HEK293 (cell line): ENCODE measurements at regions not wholly inside any gene's neighbourhood (a gene's known extent, or its start where the extent isn't known, plus 50 kb on each side); places are given as distances from the start of the nearest gene placed in this dataset.

Source experiments
- CTCF ChIA-PET: fragments of 350-600 bp; formaldehyde crosslinking; extraction: SDS; loops from one replicate; lab custom pipeline; 2021; ENCODE audit warnings: antibody characterized with exemption; lab: Yijun Ruan, JAX
- POLR2A ChIA-PET: fragments of 300-600 bp; formaldehyde crosslinking; extraction: SDS; loops from one replicate; lab custom pipeline; 2020; ENCODE audit warnings: antibody characterized with exemption, inconsistent platforms; lab: Yijun Ruan, JAX
- H3K27ac ChIP-seq: fragments of 200-500 bp; sonication (Bioruptor generic); 2 replicates; pipeline ENCODE4 v1.5.1; 2014; ENCODE audit warnings: low read depth, low read length, control low read depth, inconsistent platforms; ENCODE audit errors: extremely low read depth
- H3K36me3 ChIP-seq, 2 experiments: fragments of 200-500 bp in 1 of 2; sonication (Bioruptor generic) in 1 of 2; 1 replicate in 1 of 2; 2 replicates in 1 of 2; pipeline ENCODE4 v1.5.1; 2014 to 2017; ENCODE audit warnings: inconsistent platforms in 2 of 2, low read length in 2 of 2; ENCODE audit not compliant: control insufficient read depth in 2 of 2, insufficient read depth in 1 of 2
- H3K4me1 ChIP-seq: fragments of 200-500 bp; sonication (Bioruptor generic); 2 replicates; pipeline ENCODE4 v1.5.1; 2014; ENCODE audit warnings: mild to moderate bottlenecking, low read length, inconsistent platforms; ENCODE audit not compliant: control insufficient read depth, insufficient read depth
- H3K4me3 ChIP-seq: 2 replicates; pipeline ENCODE4 v1.5.1; 2011; ENCODE audit warnings: low read depth, mild to moderate bottlenecking, control low read depth, low read length, moderate library complexity
- H3K9me3 ChIP-seq: fragments of 200-500 bp; sonication (Bioruptor generic); 2 replicates; pipeline ENCODE4 v1.5.1; 2014; ENCODE audit warnings: low read depth, low read length, inconsistent platforms; ENCODE audit not compliant: control insufficient read depth, insufficient read depth
- GLIS1 ChIP-seq: fragments of 450-650 bp; formaldehyde crosslinking; IDR thresholded peaks from 2 replicates; pipeline ENCODE4 v1.5.1; 2016; ENCODE audit warnings: missing biosample characterization, missing genetic modification characterization
- HOXD13 ChIP-seq: sonication (generic); formaldehyde crosslinking; IDR thresholded peaks from 2 replicates; pipeline ENCODE4 v1.8.0; 2022; ENCODE audit warnings: missing genetic modification reagents, borderline replicate concordance
- KLF16 ChIP-seq: fragments of 450-650 bp; formaldehyde crosslinking; IDR thresholded peaks from 2 replicates; pipeline ENCODE4 v1.5.1; 2017; ENCODE audit warnings: missing biosample characterization, missing genetic modification characterization
- KLF8 ChIP-seq: fragments of 450-650 bp; formaldehyde crosslinking; IDR thresholded peaks from 2 replicates; pipeline ENCODE4 v1.5.1; 2016; ENCODE audit warnings: missing biosample characterization, missing genetic modification characterization
- TCF7L2 ChIP-seq: IDR thresholded peaks from 2 replicates; pipeline ENCODE4 v1.6.1; 2011; ENCODE audit warnings: low read depth, mild to moderate bottlenecking, inconsistent platforms, low read length, moderate library complexity, borderline replicate concordance
- ZFP41 ChIP-seq: fragments of 450-650 bp; formaldehyde crosslinking; IDR thresholded peaks from 2 replicates; pipeline ENCODE4 v1.5.1; 2016; ENCODE audit warnings: missing biosample characterization, missing genetic modification characterization, borderline replicate concordance
- ZNF140 ChIP-seq: fragments of 450-650 bp; formaldehyde crosslinking; IDR thresholded peaks from 2 replicates; pipeline ENCODE4 v1.5.1; 2016; ENCODE audit warnings: missing biosample characterization, missing genetic modification characterization
- ZNF654 ChIP-seq: fragments of 450-650 bp; formaldehyde crosslinking; IDR thresholded peaks from 2 replicates; pipeline ENCODE4 v1.5.1; 2016; ENCODE audit warnings: low read depth, missing biosample characterization, missing genetic modification characterization
- ZNF664 ChIP-seq: fragments of 450-650 bp; formaldehyde crosslinking; IDR thresholded peaks from 2 replicates; pipeline ENCODE4 v1.5.1; 2016; ENCODE audit warnings: missing biosample characterization, missing genetic modification characterization
- ZNF747 ChIP-seq: fragments of 450-650 bp; formaldehyde crosslinking; IDR thresholded peaks from 2 replicates; pipeline ENCODE4 v1.5.1; 2016; ENCODE audit warnings: missing biosample characterization, missing genetic modification characterization
- ZNF777 ChIP-seq: fragments of 450-650 bp; formaldehyde crosslinking; IDR thresholded peaks from 2 replicates; pipeline ENCODE4 v1.5.1; 2017; ENCODE audit warnings: missing biosample characterization, missing genetic modification characterization, borderline replicate concordance
- ZNF792 ChIP-seq: fragments of 450-650 bp; formaldehyde crosslinking; IDR thresholded peaks from 2 replicates; pipeline ENCODE4 v1.5.1; 2016; ENCODE audit warnings: missing biosample characterization, missing genetic modification characterization
- ZSCAN23 ChIP-seq: fragments of 450-650 bp; formaldehyde crosslinking; IDR thresholded peaks from 2 replicates; pipeline ENCODE4 v1.5.1; 2016; ENCODE audit warnings: missing biosample characterization, missing genetic modification characterization
- TF ChIP-seq, protein P1 (sequence below): fragments of 450-650 bp; formaldehyde crosslinking; IDR thresholded peaks from 2 replicates; pipeline ENCODE4 v1.5.1; 2016; ENCODE audit warnings: missing biosample characterization, missing genetic modification characterization
- TF ChIP-seq, protein P2 (sequence below): fragments of 450-650 bp; formaldehyde crosslinking; IDR thresholded peaks from 2 replicates; pipeline ENCODE4 v1.5.1; 2016; ENCODE audit warnings: missing biosample characterization, missing genetic modification characterization
- TF ChIP-seq, protein P3 (sequence below): fragments of 450-650 bp; formaldehyde crosslinking; IDR thresholded peaks from 2 replicates; pipeline ENCODE4 v1.5.1; 2016; ENCODE audit warnings: missing biosample characterization, missing genetic modification characterization
- TF ChIP-seq, protein P4 (sequence below): fragments of 450-650 bp; formaldehyde crosslinking; IDR thresholded peaks from 2 replicates; pipeline ENCODE4 v1.5.1; 2016; ENCODE audit warnings: missing biosample characterization, missing genetic modification characterization, borderline replicate concordance

DNA sequence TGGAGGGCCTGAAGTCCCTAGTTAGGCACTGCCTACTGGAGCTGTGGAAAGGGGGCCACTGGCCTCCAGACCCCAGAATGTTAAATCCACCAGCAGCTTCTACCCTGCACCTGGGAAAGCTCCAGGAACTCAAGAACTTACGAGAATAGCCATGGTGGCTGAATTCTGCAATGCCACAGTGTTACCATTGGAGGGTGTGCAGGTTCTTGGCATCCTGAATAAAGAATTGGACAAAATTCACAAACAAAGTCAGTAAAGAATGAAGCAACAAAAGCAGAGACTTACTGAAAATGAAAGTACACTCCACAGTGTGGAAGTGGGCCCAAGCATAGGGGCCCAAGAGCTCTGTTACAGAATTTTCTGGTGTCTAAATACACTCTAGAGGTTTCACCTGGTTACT, 107.0 kb downstream of the PRDM9 start:
- Histone ChIP-seq H3K4me1 (no peaks in the 10 kb centered on the region), H3K9me3 (no peaks in the 10 kb centered on the region), H3K4me3 (no peak overlapping the region), H3K36me3 (no peaks in the 10 kb centered on the region), H3K27ac (no peak overlapping the region)
- ChIA-PET POLR2A (no interaction called here), CTCF (no interaction called here)
- TF ChIP-seq ZNF664 (tag by site-specific recombination) = no peak
- TF ChIP-seq ZSCAN23 = no peak
- TF ChIP-seq, protein P1, sequence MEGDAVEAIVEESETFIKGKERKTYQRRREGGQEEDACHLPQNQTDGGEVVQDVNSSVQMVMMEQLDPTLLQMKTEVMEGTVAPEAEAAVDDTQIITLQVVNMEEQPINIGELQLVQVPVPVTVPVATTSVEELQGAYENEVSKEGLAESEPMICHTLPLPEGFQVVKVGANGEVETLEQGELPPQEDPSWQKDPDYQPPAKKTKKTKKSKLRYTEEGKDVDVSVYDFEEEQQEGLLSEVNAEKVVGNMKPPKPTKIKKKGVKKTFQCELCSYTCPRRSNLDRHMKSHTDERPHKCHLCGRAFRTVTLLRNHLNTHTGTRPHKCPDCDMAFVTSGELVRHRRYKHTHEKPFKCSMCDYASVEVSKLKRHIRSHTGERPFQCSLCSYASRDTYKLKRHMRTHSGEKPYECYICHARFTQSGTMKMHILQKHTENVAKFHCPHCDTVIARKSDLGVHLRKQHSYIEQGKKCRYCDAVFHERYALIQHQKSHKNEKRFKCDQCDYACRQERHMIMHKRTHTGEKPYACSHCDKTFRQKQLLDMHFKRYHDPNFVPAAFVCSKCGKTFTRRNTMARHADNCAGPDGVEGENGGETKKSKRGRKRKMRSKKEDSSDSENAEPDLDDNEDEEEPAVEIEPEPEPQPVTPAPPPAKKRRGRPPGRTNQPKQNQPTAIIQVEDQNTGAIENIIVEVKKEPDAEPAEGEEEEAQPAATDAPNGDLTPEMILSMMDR (tag by site-specific recombination) = no peak
- TF ChIP-seq, protein P2, sequence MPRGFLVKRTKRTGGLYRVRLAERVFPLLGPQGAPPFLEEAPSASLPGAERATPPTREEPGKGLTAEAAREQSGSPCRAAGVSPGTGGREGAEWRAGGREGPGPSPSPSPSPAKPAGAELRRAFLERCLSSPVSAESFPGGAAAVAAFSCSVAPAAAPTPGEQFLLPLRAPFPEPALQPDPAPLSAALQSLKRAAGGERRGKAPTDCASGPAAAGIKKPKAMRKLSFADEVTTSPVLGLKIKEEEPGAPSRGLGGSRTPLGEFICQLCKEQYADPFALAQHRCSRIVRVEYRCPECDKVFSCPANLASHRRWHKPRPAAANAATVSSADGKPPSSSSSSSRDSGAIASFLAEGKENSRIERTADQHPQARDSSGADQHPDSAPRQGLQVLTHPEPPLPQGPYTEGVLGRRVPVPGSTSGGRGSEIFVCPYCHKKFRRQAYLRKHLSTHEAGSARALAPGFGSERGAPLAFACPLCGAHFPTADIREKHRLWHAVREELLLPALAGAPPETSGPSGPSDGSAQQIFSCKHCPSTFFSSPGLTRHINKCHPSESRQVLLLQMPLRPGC (tag by site-specific recombination) = no peak
- no peak for TF ChIP-seq TCF7L2
- no peak for TF ChIP-seq HOXD13 (CRISPR knock-in tag)

DNA sequence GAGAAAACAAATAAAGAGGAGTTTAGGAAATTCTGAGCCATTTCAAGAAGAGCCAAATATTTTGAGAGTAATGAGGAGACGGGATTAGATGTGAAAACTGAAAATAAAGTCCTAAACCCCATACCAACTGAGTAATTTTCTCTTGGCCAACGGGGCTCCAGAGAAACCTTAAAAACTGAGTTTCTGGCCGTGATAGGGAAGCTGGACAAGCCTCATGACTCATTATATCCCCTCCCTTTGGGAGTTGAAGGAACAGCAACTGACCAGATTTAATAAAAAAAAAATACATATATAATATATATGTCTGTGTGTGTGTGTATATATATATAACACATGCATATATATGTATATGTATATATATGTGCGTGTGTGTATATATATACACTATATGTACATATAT, 119.6 kb downstream of the PRDM9 start:
- POLR2A ChIA-PET = no interaction called here

More for the DNA sequence above, 119.6 kb downstream of the PRDM9 start:
- TF ChIP-seq ZNF777 (tag by site-specific recombination) = no peak
- TF ChIP-seq GLIS1 = no peak
- TF ChIP-seq, protein P3, sequence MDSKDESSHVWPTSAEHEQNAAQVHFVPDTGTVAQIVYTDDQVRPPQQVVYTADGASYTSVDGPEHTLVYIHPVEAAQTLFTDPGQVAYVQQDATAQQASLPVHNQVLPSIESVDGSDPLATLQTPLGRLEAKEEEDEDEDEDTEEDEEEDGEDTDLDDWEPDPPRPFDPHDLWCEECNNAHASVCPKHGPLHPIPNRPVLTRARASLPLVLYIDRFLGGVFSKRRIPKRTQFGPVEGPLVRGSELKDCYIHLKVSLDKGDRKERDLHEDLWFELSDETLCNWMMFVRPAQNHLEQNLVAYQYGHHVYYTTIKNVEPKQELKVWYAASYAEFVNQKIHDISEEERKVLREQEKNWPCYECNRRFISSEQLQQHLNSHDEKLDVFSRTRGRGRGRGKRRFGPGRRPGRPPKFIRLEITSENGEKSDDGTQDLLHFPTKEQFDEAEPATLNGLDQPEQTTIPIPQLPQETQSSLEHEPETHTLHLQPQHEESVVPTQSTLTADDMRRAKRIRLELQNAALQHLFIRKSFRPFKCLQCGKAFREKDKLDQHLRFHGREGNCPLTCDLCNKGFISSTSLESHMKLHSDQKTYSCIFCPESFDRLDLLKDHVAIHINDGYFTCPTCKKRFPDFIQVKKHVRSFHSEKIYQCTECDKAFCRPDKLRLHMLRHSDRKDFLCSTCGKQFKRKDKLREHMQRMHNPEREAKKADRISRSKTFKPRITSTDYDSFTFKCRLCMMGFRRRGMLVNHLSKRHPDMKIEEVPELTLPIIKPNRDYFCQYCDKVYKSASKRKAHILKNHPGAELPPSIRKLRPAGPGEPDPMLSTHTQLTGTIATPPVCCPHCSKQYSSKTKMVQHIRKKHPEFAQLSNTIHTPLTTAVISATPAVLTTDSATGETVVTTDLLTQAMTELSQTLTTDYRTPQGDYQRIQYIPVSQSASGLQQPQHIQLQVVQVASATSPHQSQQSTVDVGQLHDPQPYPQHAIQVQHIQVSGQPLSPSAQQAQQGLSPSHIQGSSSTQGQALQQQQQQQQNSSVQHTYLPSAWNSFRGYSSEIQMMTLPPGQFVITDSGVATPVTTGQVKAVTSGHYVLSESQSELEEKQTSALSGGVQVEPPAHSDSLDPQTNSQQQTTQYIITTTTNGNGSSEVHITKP (tag by site-specific recombination) = no peak
- no peak for TF ChIP-seq KLF16 (tag by site-specific recombination)
- no peak for TF ChIP-seq ZNF747 (tag by site-specific recombination)
- TF ChIP-seq ZNF140 (tag by site-specific recombination) = no peak
- TF ChIP-seq ZNF792 (tag by site-specific recombination) = no peak
- no peak for TF ChIP-seq KLF8 (tag by site-specific recombination)
- TF ChIP-seq ZNF654 = no peak
- TF ChIP-seq, protein P4, sequence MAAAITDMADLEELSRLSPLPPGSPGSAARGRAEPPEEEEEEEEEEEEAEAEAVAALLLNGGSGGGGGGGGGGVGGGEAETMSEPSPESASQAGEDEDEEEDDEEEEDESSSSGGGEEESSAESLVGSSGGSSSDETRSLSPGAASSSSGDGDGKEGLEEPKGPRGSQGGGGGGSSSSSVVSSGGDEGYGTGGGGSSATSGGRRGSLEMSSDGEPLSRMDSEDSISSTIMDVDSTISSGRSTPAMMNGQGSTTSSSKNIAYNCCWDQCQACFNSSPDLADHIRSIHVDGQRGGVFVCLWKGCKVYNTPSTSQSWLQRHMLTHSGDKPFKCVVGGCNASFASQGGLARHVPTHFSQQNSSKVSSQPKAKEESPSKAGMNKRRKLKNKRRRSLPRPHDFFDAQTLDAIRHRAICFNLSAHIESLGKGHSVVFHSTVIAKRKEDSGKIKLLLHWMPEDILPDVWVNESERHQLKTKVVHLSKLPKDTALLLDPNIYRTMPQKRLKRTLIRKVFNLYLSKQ (tag by site-specific recombination) = no peak
- TF ChIP-seq ZFP41 = no peak
- CTCF ChIA-PET = no interaction called here
- Histone ChIP-seq H3K9me3 (no peaks in the 10 kb centered on the region), H3K4me3 (no peak overlapping the region), H3K27ac (no peak overlapping the region), H3K36me3 (no peaks in the 10 kb centered on the region), H3K4me1 (no peaks in the 10 kb centered on the region)
